Large intestine (tissue), 3 donors: ENCODE measurements at regions not wholly inside any gene's neighbourhood (a gene's known extent, or its start where the extent isn't known, plus 50 kb on each side); places are given as distances from the start of the nearest gene placed in this dataset.

ENCODE experiments used
- DNase-seq, 2 donors: peaks; one replicate each; pipeline versions ENCODE4 v3.0.0 to v3.0.0-alpha.2; 2013
- H3K27ac ChIP-seq: one replicate; pipeline ENCODE4 v1.5.1; 2013; ENCODE audit warnings: low read length
- H3K27me3 ChIP-seq: 2 replicates; pipeline ENCODE4 v1.6.1; 2013; ENCODE audit warnings: low read length; ENCODE audit not compliant: control insufficient read depth, insufficient read depth
- H3K36me3 ChIP-seq: 2 replicates; pipeline ENCODE4 v1.6.1; 2013; ENCODE audit warnings: low read length; ENCODE audit not compliant: control insufficient read depth, insufficient read depth
- H3K4me1 ChIP-seq: one replicate; pipeline ENCODE4 v1.6.1; 2013; ENCODE audit warnings: low read length; ENCODE audit not compliant: control insufficient read depth, insufficient read depth
- H3K4me3 ChIP-seq: one replicate; pipeline ENCODE4 v1.5.1; 2013; ENCODE audit warnings: low read length
- H3K9me3 ChIP-seq: one replicate; pipeline ENCODE4 v1.6.1; 2013; ENCODE audit warnings: mild to moderate bottlenecking, low read depth, low read length, moderate library complexity; ENCODE audit not compliant: control insufficient read depth
- WGBS: methylation state at CpG from one replicate; pipeline ENCODE4 v1.1.5; 2013; ENCODE audit warnings: low lambda C conversion rate; ENCODE audit not compliant: insufficient coverage; 5-methylcytosine and 5-hydroxymethylcytosine counted together

DNA sequence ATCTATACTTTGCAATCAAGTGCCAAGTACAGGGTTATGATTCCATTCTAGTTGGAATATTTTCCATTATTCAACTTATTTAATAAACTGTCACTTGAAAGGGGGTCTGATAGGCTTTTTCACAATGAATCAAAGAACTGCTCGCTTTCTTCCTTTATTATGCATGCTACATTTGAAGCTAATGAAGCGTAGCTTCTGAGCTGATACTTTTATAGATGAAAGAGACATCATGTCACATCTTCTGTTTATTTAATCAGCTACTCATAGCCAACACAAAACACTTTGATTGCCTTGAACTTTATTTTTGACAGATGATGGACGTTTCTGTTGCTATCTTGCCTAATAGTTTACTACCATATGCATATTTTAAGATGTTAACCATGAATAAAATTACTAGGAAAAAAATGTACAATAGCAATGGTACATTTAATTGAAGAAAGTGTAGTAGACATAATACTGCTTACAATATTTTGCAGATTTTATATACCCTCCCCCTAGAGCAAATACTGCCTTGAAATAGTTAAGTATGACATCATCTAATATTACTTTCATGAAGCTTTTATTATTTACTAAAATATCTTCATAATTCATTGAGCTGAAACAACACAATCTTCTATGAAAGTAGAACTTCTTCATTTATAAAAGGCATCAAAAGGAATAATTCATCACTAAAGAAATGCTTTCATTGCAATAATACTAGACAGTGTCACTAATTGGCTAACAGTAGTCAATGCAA, 529.3 kb upstream of the TYRP1 start:
- no peak overlapping the region for H3K27ac ChIP-seq
- no peaks in the 10 kb centered on the region for H3K27me3 ChIP-seq
- H3K4me1 ChIP-seq = no peaks in the 10 kb centered on the region
- H3K4me3 ChIP-seq = no peak overlapping the region
- WGBS = 100% methylated on average over 1 of the region's 3 CpGs
- H3K36me3 ChIP-seq = no peaks in the 10 kb centered on the region
- H3K9me3 ChIP-seq = no peaks in the 10 kb centered on the region
- DNase-seq = no peak

- H3K27ac ChIP-seq = no peak overlapping the region
- no CpG with 5 or more reads among the region's 2 CpGs for WGBS
- no peaks in the 10 kb centered on the region for H3K9me3 ChIP-seq
- no peaks in the 10 kb centered on the region for H3K27me3 ChIP-seq
- H3K36me3 ChIP-seq = no peaks in the 10 kb centered on the region
- no peak overlapping the region for H3K4me3 ChIP-seq
- no peaks in the 10 kb centered on the region for H3K4me1 ChIP-seq
- DNase-seq = no peak
Measured at GRCh38 chr9:12166518-12166917, 526.7 kb upstream of the TYRP1 start.

DNA sequence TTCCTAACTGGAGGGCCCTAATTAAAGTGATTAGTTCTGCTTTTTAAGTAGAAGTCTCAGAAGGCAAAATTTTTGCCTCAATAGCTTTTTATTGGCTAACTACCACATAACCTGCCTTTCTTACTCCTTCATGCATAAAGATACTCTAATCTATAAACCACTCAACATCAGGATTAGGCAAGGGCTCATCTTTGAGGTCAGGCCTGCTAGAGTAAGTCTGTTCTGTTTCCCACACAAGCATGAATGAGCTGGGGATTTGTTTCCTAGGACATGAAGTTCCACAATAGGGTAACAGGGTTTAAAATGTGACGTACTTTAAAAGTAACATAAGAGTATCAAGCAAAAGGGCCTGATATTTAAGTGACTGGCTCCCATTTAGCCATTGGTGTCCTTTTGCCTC, 522.7 kb upstream of the TYRP1 start:
- Histone ChIP-seq H3K4me1 (no peaks in the 10 kb centered on the region), H3K36me3 (no peaks in the 10 kb centered on the region), H3K9me3 (no peaks in the 10 kb centered on the region), H3K27ac (no peak overlapping the region), H3K27me3 (no peaks in the 10 kb centered on the region), H3K4me3 (no peak overlapping the region)
- DNase-seq = no peak
- WGBS = 83% methylated on average over 1 of the region's 1 CpG

- no peaks in the 10 kb centered on the region for H3K27me3 ChIP-seq
- H3K9me3 ChIP-seq = no peaks in the 10 kb centered on the region
- no peaks in the 10 kb centered on the region for H3K36me3 ChIP-seq
- no peaks in the 10 kb centered on the region for H3K4me1 ChIP-seq
- WGBS = 100% methylated on average over 1 of the region's 1 CpG
- H3K27ac ChIP-seq = no peak overlapping the region
- no peak overlapping the region for H3K4me3 ChIP-seq
- DNase-seq = no peak
Measured at GRCh38 chr9:12178634-12179033, 514.6 kb upstream of the TYRP1 start.

DNA sequence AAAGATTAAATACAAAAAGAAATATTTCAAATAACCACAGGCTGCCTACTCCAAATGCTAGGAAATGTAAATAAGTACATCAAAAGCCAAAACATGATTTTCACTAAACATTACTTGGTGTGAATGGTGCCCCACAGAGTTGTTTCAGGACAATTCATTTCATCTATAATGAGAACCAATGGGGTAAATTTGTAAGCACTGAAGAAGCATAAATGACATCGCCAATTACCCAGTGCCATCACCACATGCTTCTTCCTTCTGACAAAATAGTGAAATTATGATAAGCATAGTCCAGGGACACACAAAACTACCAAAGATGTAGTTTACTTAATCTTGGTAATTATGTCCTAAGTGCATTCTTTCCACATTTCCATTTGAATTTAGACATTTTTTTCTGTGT, 510.4 kb upstream of the TYRP1 start:
- Histone ChIP-seq H3K9me3 (no peaks in the 10 kb centered on the region), H3K27ac (no peak overlapping the region), H3K4me1 (no peaks in the 10 kb centered on the region), H3K27me3 (no peaks in the 10 kb centered on the region), H3K4me3 (no peak overlapping the region), H3K36me3 (no peaks in the 10 kb centered on the region)
- DNase-seq = no peak
- WGBS = no CpG with 5 or more reads among the region's 1 CpG

GRCh38 chr9:12183321-12183720, 509.9 kb upstream of the TYRP1 start:
- no peaks in the 10 kb centered on the region for H3K27me3 ChIP-seq
- no peaks in the 10 kb centered on the region for H3K4me1 ChIP-seq
- DNase-seq = no peak
- no peaks in the 10 kb centered on the region for H3K36me3 ChIP-seq
- H3K9me3 ChIP-seq = no peaks in the 10 kb centered on the region
- H3K4me3 ChIP-seq = no peak overlapping the region
- WGBS = 100% methylated on average over 1 of the region's 3 CpGs
- H3K27ac ChIP-seq = no peak overlapping the region

- no peak for DNase-seq
Measured at GRCh38 chr9:12185856-12186255, 507.3 kb upstream of the TYRP1 start.

DNA sequence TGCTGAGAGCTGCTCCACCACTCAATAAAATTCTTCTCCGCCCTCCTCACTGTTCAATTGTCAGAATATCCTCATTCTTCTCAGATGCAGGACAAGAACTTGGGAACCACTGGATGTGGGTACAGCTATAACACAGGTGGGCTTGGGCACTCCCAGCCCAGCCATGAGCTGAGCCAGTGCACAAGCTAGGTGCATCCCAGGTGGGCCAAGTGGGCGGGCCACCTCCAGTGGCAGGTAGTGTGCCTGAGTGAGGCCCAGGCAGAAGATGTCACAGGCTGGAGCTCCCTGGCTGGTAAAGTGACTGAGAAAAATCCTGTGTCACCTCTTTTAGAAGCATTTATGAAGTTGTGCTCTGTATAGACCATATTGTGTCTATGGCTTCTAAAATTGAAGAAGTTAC, 501.6 kb upstream of the TYRP1 start:
- no peaks in the 10 kb centered on the region for H3K27me3 ChIP-seq
- DNase-seq = no peak
- no CpG with 5 or more reads among the region's 2 CpGs for WGBS
- H3K4me3 ChIP-seq = no peak overlapping the region
- no peaks in the 10 kb centered on the region for H3K9me3 ChIP-seq
- no peaks in the 10 kb centered on the region for H3K36me3 ChIP-seq
- H3K4me1 ChIP-seq = no peaks in the 10 kb centered on the region
- H3K27ac ChIP-seq = no peak overlapping the region

More at GRCh38 chr9:12185856-12186255, 507.3 kb upstream of the TYRP1 start:
- H3K4me3 ChIP-seq = no peak overlapping the region
- no peaks in the 10 kb centered on the region for H3K27me3 ChIP-seq
- no peak overlapping the region for H3K27ac ChIP-seq
- H3K9me3 ChIP-seq = no peaks in the 10 kb centered on the region
- WGBS = 74% methylated on average over 5 of the region's 6 CpGs
- no peaks in the 10 kb centered on the region for H3K36me3 ChIP-seq
- no peaks in the 10 kb centered on the region for H3K4me1 ChIP-seq

DNA sequence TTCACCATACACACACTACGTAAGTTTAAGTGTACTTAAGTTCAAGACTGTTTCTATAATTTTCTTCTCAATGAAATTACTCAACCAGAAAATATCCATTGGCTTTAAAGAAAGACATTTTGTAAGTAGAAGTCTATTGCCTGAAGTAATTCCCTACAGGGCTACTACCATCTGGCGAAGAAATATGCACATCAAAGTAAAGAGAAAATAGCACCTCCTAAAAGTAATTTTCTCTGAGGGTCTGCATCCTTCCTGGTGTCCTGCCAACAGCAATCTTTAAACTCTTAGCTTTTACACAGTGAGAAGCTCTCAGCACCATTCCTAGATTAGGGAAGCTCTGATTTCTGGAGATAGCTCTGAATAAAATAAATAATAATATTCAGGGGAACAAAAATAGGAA, 498.5 kb upstream of the TYRP1 start:
- Histone ChIP-seq H3K4me1 (no peaks in the 10 kb centered on the region), H3K4me3 (no peak overlapping the region), H3K27me3 (no peaks in the 10 kb centered on the region), H3K36me3 (no peaks in the 10 kb centered on the region), H3K9me3 (no peaks in the 10 kb centered on the region), H3K27ac (no peak overlapping the region)
- no peak for DNase-seq
- 100% methylated on average over 1 of the region's 2 CpGs for WGBS

DNA sequence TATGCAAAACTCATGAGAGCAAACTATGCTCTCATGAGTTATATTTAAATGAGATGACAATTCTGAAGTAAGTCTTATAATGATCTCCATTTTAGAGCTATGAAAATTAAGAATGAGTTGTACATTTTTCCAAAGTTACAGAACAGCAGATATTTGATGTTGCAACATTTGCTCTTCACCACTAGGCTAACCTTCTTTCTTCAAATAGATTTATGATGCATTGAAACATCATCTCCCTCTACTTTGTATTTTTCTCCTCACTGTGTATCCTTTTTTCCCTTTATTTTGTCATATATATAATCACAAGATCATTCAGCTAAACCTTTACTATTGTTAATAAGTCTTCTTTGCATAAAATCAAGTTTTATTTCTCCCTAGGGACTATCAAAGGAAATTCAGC, 497.7 kb upstream of the TYRP1 start:
- H3K4me1 ChIP-seq = no peaks in the 10 kb centered on the region
- DNase-seq = no peak
- no peak overlapping the region for H3K4me3 ChIP-seq
- no peaks in the 10 kb centered on the region for H3K9me3 ChIP-seq
- H3K27me3 ChIP-seq = no peaks in the 10 kb centered on the region
- H3K36me3 ChIP-seq = no peaks in the 10 kb centered on the region
- H3K27ac ChIP-seq = no peak overlapping the region

DNA sequence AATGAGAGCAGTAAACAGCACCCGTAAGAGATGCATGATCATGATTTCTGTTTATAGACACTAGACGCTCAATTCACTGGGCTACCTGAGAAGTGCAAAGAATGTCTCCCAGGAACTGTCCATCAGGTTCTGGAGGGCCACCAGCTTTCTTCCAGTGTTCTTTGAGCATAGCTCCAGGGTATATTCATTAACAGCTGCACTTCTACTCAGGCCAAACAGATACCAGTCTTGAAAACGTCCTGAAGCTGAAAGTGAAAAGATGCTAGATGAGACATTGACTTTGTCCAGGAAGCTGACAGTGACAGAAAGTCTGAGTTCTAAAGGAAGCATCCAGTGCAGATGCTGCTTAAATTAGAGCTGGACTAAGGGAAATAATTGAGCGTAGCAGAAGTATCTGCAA, 488.7 kb upstream of the TYRP1 start:
- no peaks in the 10 kb centered on the region for H3K9me3 ChIP-seq
- H3K27ac ChIP-seq = no peak overlapping the region
- H3K27me3 ChIP-seq = no peaks in the 10 kb centered on the region
- no peak overlapping the region for H3K4me3 ChIP-seq
- WGBS = 100% methylated on average over 1 of the region's 4 CpGs
- no peaks in the 10 kb centered on the region for H3K36me3 ChIP-seq
- no peaks in the 10 kb centered on the region for H3K4me1 ChIP-seq
- DNase-seq = no peak
